ENCODE measurements at regions not wholly inside any gene's neighbourhood (a gene's known extent, or its start where the extent isn't known, plus 50 kb on each side); places are given as distances from the start of the nearest gene placed in this dataset.

DNA sequence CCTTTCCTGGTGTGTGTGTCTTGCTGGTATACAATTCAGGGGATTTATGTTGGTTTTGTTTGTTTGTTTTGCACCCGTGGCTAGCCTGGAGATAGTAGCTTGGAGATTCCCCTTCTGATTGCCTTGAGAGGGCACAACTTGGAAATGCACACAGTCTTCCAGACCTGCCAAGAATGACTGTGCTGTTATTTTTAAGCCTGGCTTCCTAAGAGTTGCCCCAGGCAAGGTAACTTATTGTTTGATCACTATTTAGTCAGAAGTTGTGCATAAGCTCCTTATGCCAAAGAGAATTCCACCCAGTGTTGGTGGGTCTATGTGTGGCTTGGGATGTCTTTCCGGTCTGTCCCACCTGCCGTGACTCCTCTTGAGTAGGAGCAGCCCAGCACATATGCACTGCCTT is 421.9 kb upstream of the KCNN2 start:
- no peaks in the 10 kb centered on the region for H3K79me2 ChIP-seq (ENCODE audit: control insufficient read depth, insufficient read depth, low read length, poor library complexity)
- no peaks in the 10 kb centered on the region for H3K27me3 ChIP-seq (ENCODE audit: insufficient read depth, low read length)
- H3K23ac ChIP-seq (ENCODE audit: low read length) = no peak overlapping the region
- no peak overlapping the region for H2BK5ac ChIP-seq (ENCODE audit: low read depth, low read length, poor library complexity)
- H3K9me3 ChIP-seq (ENCODE audit: insufficient read depth, low read depth, low read length) = no peaks in the 10 kb centered on the region
- peaks cover 0 to 4% of the 10 kb centered on the region in 2 experiments for H3K4me1 ChIP-seq (ENCODE audit: control insufficient read depth in 1 of 2, insufficient read depth in 2 of 2, low read length in 2 of 2)
- no CpG with 5 or more reads among the region's 3 CpGs for WGBS (ENCODE audit: extremely low coverage, insufficient coverage, insufficient read length)
- H3K14ac ChIP-seq (ENCODE audit: low read length) = no peak overlapping the region
- no peak overlapping the region for H3K18ac ChIP-seq (ENCODE audit: low read length)
- H2BK12ac ChIP-seq (ENCODE audit: low read length) = no peak overlapping the region
- no peak overlapping the region for H3K4ac ChIP-seq (ENCODE audit: low read depth, low read length)
- H4K8ac ChIP-seq (ENCODE audit: low read depth, low read length) = no peak overlapping the region
- H3K9ac ChIP-seq (ENCODE audit: low read length) = no peak overlapping the region
- H4K12ac ChIP-seq (ENCODE audit: low read depth, low read length) = no peak overlapping the region
- no peak overlapping the region for H3K4me3 ChIP-seq (ENCODE audit: low read depth, low read length)
- no peak overlapping the region for H3K27ac ChIP-seq (ENCODE audit: low read depth, low read length)
- no peak overlapping the region for H2BK120ac ChIP-seq (ENCODE audit: insufficient read depth, low read length, poor library complexity)
- H3K36me3 ChIP-seq (ENCODE audit: control insufficient read depth in 1 of 2, insufficient read depth in 2 of 2, low read length in 2 of 2) = no peaks in the 10 kb centered on the region
- H4K91ac ChIP-seq (ENCODE audit: low read depth, low read length) = no peak overlapping the region
- no peak overlapping the region for H2AFZ ChIP-seq (ENCODE audit: insufficient read depth, low read length, poor library complexity)
- no peaks in the 10 kb centered on the region for H3K79me1 ChIP-seq (ENCODE audit: low read length)
- H2AK5ac ChIP-seq (ENCODE audit: low read length) = no peak overlapping the region
- DNase-seq = no peak
- no peak overlapping the region for H3K4me2 ChIP-seq (ENCODE audit: low read length)

DNA sequence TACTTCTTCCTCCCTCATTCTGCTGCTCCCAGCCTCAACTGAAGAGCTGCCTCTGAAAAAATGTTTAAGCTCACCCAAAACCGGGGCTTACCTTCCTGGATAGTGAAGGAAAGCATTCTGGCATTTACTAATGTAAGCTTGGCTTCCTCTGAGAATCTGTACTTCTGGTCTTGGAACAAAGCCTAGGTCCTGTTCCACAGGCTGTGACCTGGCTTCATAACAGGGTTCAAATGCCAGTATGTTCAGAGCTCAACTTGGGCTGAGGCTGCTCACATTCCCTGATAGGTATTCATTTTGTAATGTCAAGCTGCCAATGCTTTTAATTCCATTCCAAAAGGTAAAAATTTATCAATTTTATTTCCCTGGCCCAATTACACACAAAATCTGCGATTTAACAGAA is 411.7 kb upstream of the KCNN2 start:
- no peak overlapping the region for H4K12ac ChIP-seq (ENCODE audit: low read depth, low read length)
- DNase-seq = no peak
- no peak overlapping the region for H2AFZ ChIP-seq (ENCODE audit: insufficient read depth, low read length, poor library complexity)
- H4K91ac ChIP-seq (ENCODE audit: low read depth, low read length) = no peak overlapping the region
- H2BK5ac ChIP-seq (ENCODE audit: low read depth, low read length, poor library complexity) = no peak overlapping the region
- no peak overlapping the region for H3K18ac ChIP-seq (ENCODE audit: low read length)
- H3K79me2 ChIP-seq (ENCODE audit: control insufficient read depth, insufficient read depth, low read length, poor library complexity) = no peaks in the 10 kb centered on the region
- no peak overlapping the region for H4K8ac ChIP-seq (ENCODE audit: low read depth, low read length)
- H3K14ac ChIP-seq (ENCODE audit: low read length) = no peak overlapping the region
- no peaks in the 10 kb centered on the region for H3K79me1 ChIP-seq (ENCODE audit: low read length)
- no peaks in the 10 kb centered on the region for H3K36me3 ChIP-seq (ENCODE audit: control insufficient read depth in 1 of 2, insufficient read depth in 2 of 2, low read length in 2 of 2)
- H3K4me3 ChIP-seq (ENCODE audit: low read depth, low read length) = no peak overlapping the region
- no peak overlapping the region for H3K4ac ChIP-seq (ENCODE audit: low read depth, low read length)
- H3K4me1 ChIP-seq (ENCODE audit: control insufficient read depth in 1 of 2, insufficient read depth in 2 of 2, low read length in 2 of 2) = no peaks in the 10 kb centered on the region
- no peak overlapping the region for H2BK120ac ChIP-seq (ENCODE audit: insufficient read depth, low read length, poor library complexity)
- no peak overlapping the region for H3K9ac ChIP-seq (ENCODE audit: low read length)
- no peaks in the 10 kb centered on the region for H3K27me3 ChIP-seq (ENCODE audit: insufficient read depth, low read length)
- no peak overlapping the region for H2AK5ac ChIP-seq (ENCODE audit: low read length)
- no peak overlapping the region for H3K27ac ChIP-seq (ENCODE audit: low read depth, low read length)
- WGBS (ENCODE audit: extremely low coverage, insufficient coverage, insufficient read length) = no CpG with 5 or more reads among the region's 2 CpGs
- H3K23ac ChIP-seq (ENCODE audit: low read length) = no peak overlapping the region
- H3K9me3 ChIP-seq (ENCODE audit: insufficient read depth, low read depth, low read length) = no peaks in the 10 kb centered on the region
- H2BK12ac ChIP-seq (ENCODE audit: low read length) = no peak overlapping the region
- H3K4me2 ChIP-seq (ENCODE audit: low read length) = no peak overlapping the region

GRCh38 chr5:113965225-113965624 is 396.6 kb upstream of the KCNN2 start:
- no peak overlapping the region for H4K91ac ChIP-seq (ENCODE audit: low read depth, low read length)
- H3K36me3 ChIP-seq (ENCODE audit: control insufficient read depth in 1 of 2, insufficient read depth in 2 of 2, low read length in 2 of 2) = no peaks in the 10 kb centered on the region
- H3K79me1 ChIP-seq (ENCODE audit: low read length) = no peaks in the 10 kb centered on the region
- H3K27ac ChIP-seq (ENCODE audit: low read depth, low read length) = no peak overlapping the region
- H3K14ac ChIP-seq (ENCODE audit: low read length) = no peak overlapping the region
- no peak overlapping the region for H3K9ac ChIP-seq (ENCODE audit: low read length)
- H2AK5ac ChIP-seq (ENCODE audit: low read length) = no peak overlapping the region
- H3K4me3 ChIP-seq (ENCODE audit: low read depth, low read length) = no peak overlapping the region
- H4K8ac ChIP-seq (ENCODE audit: low read depth, low read length) = no peak overlapping the region
- no peak overlapping the region for H4K12ac ChIP-seq (ENCODE audit: low read depth, low read length)
- H3K27me3 ChIP-seq (ENCODE audit: insufficient read depth, low read length) = no peaks in the 10 kb centered on the region
- H3K9me3 ChIP-seq (ENCODE audit: insufficient read depth, low read depth, low read length) = no peaks in the 10 kb centered on the region
- WGBS (ENCODE audit: extremely low coverage, insufficient coverage, insufficient read length) = no CpG with 5 or more reads among the region's 3 CpGs
- H3K4me1 ChIP-seq (ENCODE audit: control insufficient read depth in 1 of 2, insufficient read depth in 2 of 2, low read length in 2 of 2) = no peaks in the 10 kb centered on the region
- H2BK120ac ChIP-seq (ENCODE audit: insufficient read depth, low read length, poor library complexity) = no peak overlapping the region
- no peak overlapping the region for H3K4ac ChIP-seq (ENCODE audit: low read depth, low read length)
- no peak overlapping the region for H3K23ac ChIP-seq (ENCODE audit: low read length)
- DNase-seq = no peak
- no peak overlapping the region for H2AFZ ChIP-seq (ENCODE audit: insufficient read depth, low read length, poor library complexity)
- no peaks in the 10 kb centered on the region for H3K79me2 ChIP-seq (ENCODE audit: control insufficient read depth, insufficient read depth, low read length, poor library complexity)
- H2BK12ac ChIP-seq (ENCODE audit: low read length) = no peak overlapping the region
- H2BK5ac ChIP-seq (ENCODE audit: low read depth, low read length, poor library complexity) = no peak overlapping the region
- no peak overlapping the region for H3K4me2 ChIP-seq (ENCODE audit: low read length)
- H3K18ac ChIP-seq (ENCODE audit: low read length) = no peak overlapping the region

DNA sequence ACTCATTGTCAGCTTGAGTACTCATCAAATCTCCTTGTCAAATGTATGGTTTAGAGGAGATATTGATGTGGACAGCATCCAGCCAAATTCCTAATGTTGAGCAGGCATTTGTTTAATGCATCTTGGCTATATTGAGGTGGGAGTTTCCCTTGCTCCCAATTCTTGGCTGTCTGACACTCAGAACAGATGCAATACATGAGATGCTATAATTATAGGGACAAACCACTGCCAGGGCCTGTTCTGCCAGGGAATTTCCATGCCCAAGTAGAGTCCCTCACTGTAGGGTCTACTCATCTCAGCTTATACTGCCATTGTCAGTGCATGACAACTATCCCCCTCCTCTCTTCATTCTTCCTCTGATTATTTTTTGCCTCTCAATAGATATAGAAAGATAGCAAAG is 392.0 kb upstream of the KCNN2 start:
- no peak overlapping the region for H2AFZ ChIP-seq (ENCODE audit: insufficient read depth, low read length, poor library complexity)
- H4K8ac ChIP-seq (ENCODE audit: low read depth, low read length) = no peak overlapping the region
- no peak overlapping the region for H4K12ac ChIP-seq (ENCODE audit: low read depth, low read length)
- no peak overlapping the region for H3K4me2 ChIP-seq (ENCODE audit: low read length)
- no peak overlapping the region for H4K91ac ChIP-seq (ENCODE audit: low read depth, low read length)
- no peaks in the 10 kb centered on the region for H3K36me3 ChIP-seq (ENCODE audit: control insufficient read depth in 1 of 2, insufficient read depth in 2 of 2, low read length in 2 of 2)
- H3K14ac ChIP-seq (ENCODE audit: low read length) = no peak overlapping the region
- H3K4me3 ChIP-seq (ENCODE audit: low read depth, low read length) = no peak overlapping the region
- H3K4ac ChIP-seq (ENCODE audit: low read depth, low read length) = no peak overlapping the region
- no peak overlapping the region for H3K27ac ChIP-seq (ENCODE audit: low read depth, low read length)
- no peaks in the 10 kb centered on the region for H3K27me3 ChIP-seq (ENCODE audit: insufficient read depth, low read length)
- no peak overlapping the region for H2BK120ac ChIP-seq (ENCODE audit: insufficient read depth, low read length, poor library complexity)
- no peaks in the 10 kb centered on the region for H3K79me1 ChIP-seq (ENCODE audit: low read length)
- no peaks in the 10 kb centered on the region for H3K4me1 ChIP-seq (ENCODE audit: control insufficient read depth in 1 of 2, insufficient read depth in 2 of 2, low read length in 2 of 2)
- H3K9ac ChIP-seq (ENCODE audit: low read length) = no peak overlapping the region
- H2BK12ac ChIP-seq (ENCODE audit: low read length) = no peak overlapping the region
- no peak overlapping the region for H2AK5ac ChIP-seq (ENCODE audit: low read length)
- no peak overlapping the region for H3K23ac ChIP-seq (ENCODE audit: low read length)
- no peak overlapping the region for H3K18ac ChIP-seq (ENCODE audit: low read length)
- no peak for DNase-seq
- H3K79me2 ChIP-seq (ENCODE audit: control insufficient read depth, insufficient read depth, low read length, poor library complexity) = no peaks in the 10 kb centered on the region
- no peak overlapping the region for H2BK5ac ChIP-seq (ENCODE audit: low read depth, low read length, poor library complexity)
- no peaks in the 10 kb centered on the region for H3K9me3 ChIP-seq (ENCODE audit: insufficient read depth, low read depth, low read length)

GRCh38 chr5:113971454-113971853 is 390.4 kb upstream of the KCNN2 start:
- H3K36me3 ChIP-seq (ENCODE audit: control insufficient read depth in 1 of 2, insufficient read depth in 2 of 2, low read length in 2 of 2) = no peaks in the 10 kb centered on the region
- H3K4me1 ChIP-seq (ENCODE audit: control insufficient read depth in 1 of 2, insufficient read depth in 2 of 2, low read length in 2 of 2) = no peaks in the 10 kb centered on the region
- no peak overlapping the region for H4K8ac ChIP-seq (ENCODE audit: low read depth, low read length)
- H3K14ac ChIP-seq (ENCODE audit: low read length) = no peak overlapping the region
- H3K9ac ChIP-seq (ENCODE audit: low read length) = no peak overlapping the region
- H3K4me2 ChIP-seq (ENCODE audit: low read length) = no peak overlapping the region
- no peak overlapping the region for H2BK12ac ChIP-seq (ENCODE audit: low read length)
- H3K4me3 ChIP-seq (ENCODE audit: low read depth, low read length) = no peak overlapping the region
- no peak overlapping the region for H2AFZ ChIP-seq (ENCODE audit: insufficient read depth, low read length, poor library complexity)
- no peak overlapping the region for H3K18ac ChIP-seq (ENCODE audit: low read length)
- no peak overlapping the region for H4K12ac ChIP-seq (ENCODE audit: low read depth, low read length)
- no peaks in the 10 kb centered on the region for H3K9me3 ChIP-seq (ENCODE audit: insufficient read depth, low read depth, low read length)
- H2BK5ac ChIP-seq (ENCODE audit: low read depth, low read length, poor library complexity) = no peak overlapping the region
- no peaks in the 10 kb centered on the region for H3K79me1 ChIP-seq (ENCODE audit: low read length)
- H2BK120ac ChIP-seq (ENCODE audit: insufficient read depth, low read length, poor library complexity) = no peak overlapping the region
- H3K23ac ChIP-seq (ENCODE audit: low read length) = no peak overlapping the region
- no peaks in the 10 kb centered on the region for H3K27me3 ChIP-seq (ENCODE audit: insufficient read depth, low read length)
- no peak overlapping the region for H4K91ac ChIP-seq (ENCODE audit: low read depth, low read length)
- DNase-seq = peak in 1 of 2 donors; percentile 37
- H3K4ac ChIP-seq (ENCODE audit: low read depth, low read length) = no peak overlapping the region
- no peaks in the 10 kb centered on the region for H3K79me2 ChIP-seq (ENCODE audit: control insufficient read depth, insufficient read depth, low read length, poor library complexity)
- H3K27ac ChIP-seq (ENCODE audit: low read depth, low read length) = no peak overlapping the region
- whole genome bisulfite sequencing (ENCODE audit: extremely low coverage, insufficient coverage, insufficient read length) = no CpG with 5 or more reads among the region's 1 CpG
- H2AK5ac ChIP-seq (ENCODE audit: low read length) = no peak overlapping the region

Measured in trophoblast cell (in vitro differentiated cells and primary cell).